ENCODE measurements at regions not wholly inside any gene's neighbourhood (a gene's known extent, or its start where the extent isn't known, plus 50 kb on each side); places are given as distances from the start of the nearest gene placed in this dataset.

DNA sequence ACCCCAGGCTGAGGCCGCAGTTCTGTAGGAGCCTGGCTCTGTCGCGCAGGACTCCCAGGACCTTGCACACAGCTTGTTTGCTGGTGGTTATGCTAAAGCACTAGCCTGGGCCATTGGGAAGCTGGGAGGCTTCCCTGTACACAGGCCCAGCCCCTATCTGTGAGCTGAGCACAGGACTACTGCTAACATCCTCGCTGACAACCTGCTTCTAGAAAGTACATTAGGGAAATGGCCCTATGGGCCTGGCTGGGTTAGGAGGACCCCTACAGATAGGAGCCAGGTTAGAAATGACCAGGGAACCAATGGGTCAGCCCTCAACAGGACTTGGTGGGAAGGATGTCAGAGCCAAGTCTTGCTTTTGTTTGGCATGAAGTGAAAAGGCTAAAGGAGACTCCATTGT lies 219.4 kb upstream of the LNX1 start:
- DNase-seq (ENCODE audit: low spot score), result no peak

DNA sequence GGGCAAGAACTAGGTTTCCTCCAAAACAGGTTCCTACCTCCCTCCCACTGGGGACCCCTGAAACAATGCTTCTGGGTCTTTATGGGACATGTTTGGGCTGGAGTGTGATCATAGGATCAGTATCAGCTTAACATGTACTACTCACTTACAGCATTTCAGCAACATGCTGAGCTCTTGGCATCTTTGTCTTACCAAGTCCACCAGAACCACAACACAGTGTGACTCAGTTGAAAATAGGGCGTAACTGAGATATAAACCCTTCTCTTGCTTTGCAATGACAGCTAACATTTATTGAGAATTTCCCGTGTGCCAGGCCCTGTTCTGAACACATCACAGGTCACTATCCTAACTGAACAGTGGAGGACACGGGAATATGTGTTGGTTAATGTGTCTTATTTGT lies 218.5 kb upstream of the LNX1 start:
- DNase-seq (ENCODE audit: low spot score), result no peak

DNA sequence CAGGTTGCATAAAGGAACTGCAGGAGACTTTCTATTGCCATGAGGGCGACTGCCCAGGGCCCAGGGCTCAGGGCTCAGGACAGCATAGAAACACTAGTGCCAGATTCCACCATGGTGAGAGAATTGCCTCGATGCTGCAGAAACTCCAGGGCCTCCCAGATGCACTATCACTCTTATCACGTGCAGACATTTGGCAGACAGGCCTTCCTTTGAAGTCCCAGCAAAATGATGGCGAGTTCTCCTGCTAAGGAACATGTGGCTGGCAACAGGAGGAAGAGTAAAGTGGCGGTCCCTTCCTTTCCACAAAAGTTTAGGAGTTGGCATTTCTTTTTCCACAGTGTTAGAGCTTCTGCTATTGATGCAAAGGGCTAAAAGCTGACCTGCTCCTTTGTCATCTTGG lies 214.0 kb upstream of the LNX1 start:
- no peak for DNase-seq (ENCODE audit: low spot score)

DNA sequence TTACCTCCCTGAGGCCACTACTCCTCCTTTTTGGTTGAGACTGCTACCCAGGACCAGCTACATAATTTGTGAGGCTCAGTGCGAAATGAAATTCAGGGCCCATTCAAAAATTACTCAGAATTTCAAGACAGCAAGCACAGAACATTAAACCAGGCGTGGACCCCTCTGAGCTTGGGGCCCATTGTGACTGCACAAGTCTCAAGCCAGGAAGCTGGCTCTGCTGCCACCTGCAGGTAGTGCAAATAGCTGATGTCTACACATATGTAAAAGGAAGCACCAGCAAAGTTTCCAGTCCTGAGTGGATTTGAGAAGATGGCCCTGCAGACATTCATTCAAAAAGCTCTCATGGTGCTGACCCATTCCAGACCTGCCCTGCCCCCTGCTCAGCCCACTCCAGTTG lies 213.4 kb upstream of the LNX1 start:
- DNase-seq (ENCODE audit: low spot score), result no peak

DNA sequence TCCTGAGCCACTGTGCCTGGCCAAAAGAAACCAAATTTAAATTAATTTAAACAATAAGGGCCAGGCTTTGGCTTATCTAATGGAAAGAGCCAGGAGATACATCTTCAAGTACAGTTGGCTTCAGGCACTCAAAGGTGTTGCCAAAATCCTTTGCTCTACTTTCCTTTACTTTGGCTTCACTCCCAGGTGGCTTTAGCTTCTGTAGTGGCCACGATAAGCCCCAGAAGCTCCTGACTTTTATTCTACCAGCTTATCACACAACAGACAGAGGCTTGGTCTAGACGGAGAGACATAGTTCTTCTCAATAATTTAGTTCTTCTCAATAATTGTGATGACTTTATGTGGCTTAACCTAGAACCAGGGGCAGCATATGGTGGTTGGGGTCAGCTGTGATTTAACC lies 211.2 kb upstream of the LNX1 start:
- DNase-seq (ENCODE audit: low spot score), result no peak

DNA sequence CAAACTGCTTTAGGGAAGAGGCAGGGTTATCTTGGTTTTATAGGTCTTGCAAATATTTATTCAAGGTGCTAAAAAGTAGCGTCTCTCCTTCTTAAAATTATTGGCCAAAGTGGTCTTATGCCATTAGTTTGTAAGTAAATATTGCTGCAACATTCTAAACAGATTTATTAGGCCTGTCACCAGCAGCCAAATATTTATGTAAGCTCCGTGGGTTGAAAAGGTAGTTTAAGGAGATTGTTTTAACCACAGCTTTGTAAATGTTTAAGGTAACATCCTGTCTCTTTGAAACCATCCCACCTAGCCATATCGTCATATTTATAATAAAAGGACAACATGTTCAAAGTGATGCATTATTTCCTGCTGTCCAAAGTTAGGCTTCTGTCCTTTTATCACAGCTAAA lies 210.1 kb upstream of the LNX1 start:
- DNase-seq (ENCODE audit: low spot score), result no peak

DNA sequence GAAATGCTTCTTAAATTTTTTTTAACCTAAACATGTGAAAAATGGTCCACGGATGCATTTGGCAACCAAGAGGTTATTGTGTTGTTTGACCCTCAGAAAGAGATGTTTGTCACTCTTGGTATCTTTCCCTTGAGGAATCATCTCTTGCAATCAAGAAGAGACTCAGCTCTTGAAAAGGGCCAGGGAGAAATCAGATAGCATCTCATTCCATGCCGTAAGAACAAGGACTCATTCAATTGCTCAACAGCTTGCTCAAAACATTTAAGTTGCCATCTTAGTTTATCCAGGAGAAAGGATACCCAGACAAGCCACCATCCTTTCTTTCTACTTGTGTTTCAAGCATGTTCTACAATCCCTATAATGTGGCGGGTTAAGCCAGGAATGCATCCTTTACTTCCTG lies 209.5 kb upstream of the LNX1 start:
- DNase-seq (ENCODE audit: low spot score), result no peak

DNA sequence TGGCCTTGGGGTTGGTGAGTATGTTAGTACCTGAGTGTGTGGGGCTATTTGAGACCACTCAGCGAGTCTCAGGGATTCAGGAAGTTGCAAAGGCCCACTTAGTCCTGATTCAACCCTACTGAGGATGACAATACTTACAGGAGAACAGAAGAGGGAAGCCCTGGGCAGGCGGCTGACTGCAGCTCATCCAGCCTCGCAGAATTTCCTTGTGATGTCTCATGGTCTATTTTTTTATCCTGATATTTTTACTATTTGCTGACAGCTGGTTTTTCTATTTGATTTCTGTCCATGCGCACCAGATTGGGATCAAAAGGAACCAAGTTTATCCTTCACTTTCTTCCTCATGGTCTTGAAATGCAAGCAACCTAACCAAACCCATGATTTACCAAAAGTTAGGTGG lies 201.8 kb upstream of the LNX1 start:
- no peak for DNase-seq (ENCODE audit: low spot score)

DNA sequence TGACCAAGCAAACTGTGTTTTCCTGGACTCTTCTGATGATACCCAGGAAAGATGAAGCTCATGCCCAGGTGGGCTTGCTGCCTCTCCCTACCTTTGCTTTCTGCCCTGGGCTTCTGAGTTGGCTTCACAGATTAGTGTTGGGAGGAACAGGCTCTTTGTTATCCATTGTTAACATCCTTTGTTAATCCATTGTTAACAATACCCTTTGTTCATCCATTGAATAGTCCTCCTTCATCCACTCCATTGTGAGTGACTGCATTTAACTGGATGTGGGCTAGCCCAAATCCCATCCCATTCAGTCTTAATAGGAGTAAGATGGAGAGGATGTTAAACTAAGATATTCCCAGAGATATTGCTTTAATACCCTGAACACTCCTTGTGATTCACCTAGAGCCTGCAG lies 199.0 kb upstream of the LNX1 start:
- DNase-seq (ENCODE audit: low spot score), result no peak

DNA sequence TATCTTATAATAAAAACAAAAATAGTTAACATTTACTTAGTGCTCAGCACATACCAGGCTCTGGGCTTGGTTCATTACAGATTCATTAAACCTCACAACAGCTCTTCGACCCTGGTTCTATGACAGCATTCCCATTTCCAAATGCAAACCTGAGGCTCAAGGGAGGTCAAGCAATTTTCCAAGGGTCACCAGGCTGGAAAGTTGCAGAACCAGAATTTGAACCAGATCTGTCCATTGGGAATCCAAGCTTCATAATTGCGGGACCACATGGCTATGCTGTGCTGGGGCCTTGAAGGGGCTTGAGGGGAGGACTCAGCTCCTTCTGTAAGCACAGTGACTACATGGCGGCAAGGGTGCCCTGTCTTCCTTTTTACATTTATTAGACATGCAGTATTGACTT lies 197.3 kb upstream of the LNX1 start:
- no peak for DNase-seq (ENCODE audit: low spot score)

DNA sequence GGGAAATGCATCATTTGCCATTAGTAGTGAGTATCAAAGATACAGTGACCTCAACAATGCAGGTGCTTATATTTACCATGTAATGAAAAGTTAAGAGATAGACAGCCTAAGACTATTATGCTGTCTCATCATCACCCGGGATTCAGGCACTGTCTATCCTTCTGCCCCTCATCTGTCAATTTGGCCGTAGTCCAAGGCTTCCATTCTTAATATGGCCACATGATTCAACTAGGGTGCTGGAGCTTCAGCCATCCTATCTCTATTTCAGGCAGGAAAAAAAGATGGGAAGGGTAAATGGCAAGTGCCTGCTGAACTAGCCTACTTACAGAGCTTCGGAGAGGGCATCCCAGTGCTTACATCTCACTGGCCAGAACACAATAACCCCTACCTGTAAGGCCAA lies 196.7 kb upstream of the LNX1 start:
- DNase-seq (ENCODE audit: low spot score), result no peak

DNA sequence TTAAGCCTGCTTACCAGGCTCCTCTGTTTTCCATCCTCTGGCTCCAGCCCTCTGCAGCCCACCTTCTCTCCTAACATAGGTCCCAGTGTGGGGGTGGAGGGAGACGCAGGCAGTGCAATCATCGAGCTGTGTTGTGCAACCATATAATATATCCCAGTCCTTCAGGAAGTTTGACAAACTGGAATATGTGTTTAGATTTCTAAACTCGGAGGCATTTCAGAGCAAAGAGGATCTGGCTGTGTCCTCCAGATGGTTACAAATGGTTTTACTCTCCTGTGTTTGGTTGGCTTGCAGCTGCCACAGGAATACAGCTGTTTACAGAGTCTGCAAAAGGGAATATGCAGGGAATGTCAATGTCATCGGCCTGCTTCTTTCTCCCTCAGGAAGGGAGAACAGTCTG lies 195.3 kb upstream of the LNX1 start:
- no peak for DNase-seq (ENCODE audit: low spot score)

DNA sequence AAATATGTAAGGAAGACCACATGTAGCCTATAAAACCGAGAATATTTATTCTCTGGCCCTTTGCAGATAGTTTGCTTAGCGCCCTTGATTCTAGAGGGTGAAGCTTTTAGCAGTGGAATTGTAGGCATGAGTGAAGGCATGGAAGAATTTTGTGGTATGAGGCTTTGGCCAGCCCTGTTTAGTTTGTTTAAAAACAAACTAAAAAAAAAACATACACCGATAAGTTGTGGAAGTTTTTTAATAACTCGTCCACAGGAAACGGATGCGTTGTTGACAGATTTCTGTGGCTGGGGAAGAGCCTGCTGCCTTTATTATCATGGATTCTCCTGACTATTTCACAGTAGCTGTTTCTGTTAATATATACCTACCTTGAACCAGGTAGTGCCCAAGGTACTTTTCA lies 194.7 kb upstream of the LNX1 start:
- DNase-seq (ENCODE audit: low spot score), result no peak

DNA sequence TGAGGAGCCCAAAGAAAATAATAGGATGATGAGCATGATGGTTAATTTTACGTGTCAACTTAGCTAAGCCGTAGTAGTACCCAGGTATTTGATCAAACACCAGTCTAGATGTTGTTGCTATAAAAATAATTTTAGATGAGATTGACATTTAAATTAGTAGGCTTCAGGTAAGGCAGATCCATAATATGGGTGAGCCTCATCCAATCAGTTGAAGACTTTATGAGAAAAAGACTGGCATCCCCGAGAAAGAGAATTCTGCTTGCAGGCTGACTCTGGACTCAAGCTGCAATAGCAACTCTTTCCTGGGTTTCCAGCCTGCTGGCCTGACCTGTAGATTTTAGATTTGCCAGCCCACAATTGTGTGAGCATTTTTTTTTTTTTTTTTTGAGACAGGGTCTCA lies 192.8 kb upstream of the LNX1 start:
- no peak for DNase-seq (ENCODE audit: low spot score)

DNA sequence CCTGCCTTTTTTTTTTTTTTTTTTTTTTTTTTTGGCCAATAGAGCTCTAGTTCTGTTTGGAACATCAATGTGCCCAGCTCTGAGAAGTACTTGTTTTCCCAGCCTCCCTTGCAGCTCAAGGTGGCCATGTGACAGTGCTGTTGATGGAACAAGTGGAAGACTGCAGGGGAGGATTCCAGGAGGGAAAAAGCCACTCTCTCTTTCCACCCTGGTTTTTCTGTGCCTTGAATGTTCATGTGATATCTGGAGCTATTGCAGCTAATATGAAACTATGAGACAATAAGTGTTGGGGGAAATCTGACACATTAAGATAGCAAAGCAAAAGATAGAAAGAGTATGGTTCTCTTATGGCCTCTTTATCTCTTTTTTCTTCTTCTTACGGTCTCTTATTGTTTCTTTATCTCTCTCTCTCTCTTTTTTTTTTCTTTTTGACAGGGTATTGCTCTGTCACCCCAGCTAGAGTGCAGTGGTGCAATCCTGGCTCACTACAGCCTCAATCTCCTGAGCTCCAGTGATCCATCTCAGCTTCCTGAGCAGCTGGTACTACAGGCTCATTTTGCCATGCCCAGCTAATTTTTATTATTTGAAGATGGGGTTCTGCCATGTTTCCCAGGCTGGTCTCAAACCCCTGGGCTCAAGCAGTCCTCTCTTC lies 192.0 kb upstream of the LNX1 start:
- no peak for DNase-seq (ENCODE audit: low spot score)

DNA sequence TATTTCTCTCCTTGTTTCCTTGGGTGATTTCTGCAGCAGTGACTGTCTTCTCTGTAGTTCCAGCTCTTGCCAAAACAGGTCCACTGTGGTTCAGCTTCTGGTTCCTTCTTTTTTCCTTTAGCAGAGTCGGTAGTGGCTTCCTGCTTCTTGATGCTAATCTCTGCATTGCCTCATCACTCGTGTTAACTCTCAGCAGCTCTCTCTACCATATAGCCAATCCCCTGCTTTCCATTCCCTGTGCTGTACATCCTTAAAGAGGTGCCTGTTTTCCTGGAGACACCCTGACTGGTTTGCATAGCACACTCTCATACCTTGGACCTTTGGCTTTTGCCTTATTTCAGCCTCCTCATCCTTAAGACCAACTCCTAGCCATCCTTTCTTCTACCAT lies 191.2 kb upstream of the LNX1 start:
- no peak for DNase-seq (ENCODE audit: low spot score)

DNA sequence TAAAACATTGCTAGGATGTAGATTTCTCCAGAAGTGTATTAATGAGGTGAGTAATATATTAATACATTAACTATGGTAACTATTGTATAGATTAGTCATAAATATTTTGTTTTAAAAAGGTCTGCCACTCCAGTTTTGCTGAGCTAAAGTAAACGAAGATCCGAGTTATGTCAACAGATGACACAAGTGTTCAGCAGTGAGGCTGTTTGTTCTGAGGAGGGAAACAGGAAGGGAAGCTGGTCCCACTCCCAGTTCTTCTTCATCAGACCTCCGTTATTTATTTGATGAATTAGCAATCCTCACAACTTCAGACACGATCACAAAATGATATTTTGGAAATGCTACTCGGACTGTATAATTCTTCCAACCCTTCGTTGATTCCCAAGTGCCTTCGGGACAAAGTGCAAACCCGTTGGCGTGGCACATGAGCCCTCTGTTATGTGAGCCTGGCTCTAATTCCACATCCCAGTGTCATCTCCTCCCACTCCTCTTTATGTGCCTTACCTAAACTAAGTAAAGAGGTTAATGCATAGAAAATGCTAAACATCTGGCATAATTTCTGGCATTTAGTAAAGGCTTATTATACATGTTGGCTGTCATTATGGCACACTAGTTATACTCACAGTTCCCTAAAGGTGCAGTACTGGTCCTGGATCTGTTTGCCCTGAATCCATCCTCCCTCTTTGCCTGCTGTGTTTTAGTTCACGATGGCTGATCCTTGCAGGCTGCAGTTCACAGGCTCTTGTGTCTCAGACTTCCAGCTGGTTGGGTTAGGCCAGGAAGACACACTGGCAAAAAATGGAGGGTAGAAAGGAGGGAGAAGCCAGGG lies 190.6 kb upstream of the LNX1 start:
- DNase-seq (ENCODE audit: low spot score), result no peak

DNA sequence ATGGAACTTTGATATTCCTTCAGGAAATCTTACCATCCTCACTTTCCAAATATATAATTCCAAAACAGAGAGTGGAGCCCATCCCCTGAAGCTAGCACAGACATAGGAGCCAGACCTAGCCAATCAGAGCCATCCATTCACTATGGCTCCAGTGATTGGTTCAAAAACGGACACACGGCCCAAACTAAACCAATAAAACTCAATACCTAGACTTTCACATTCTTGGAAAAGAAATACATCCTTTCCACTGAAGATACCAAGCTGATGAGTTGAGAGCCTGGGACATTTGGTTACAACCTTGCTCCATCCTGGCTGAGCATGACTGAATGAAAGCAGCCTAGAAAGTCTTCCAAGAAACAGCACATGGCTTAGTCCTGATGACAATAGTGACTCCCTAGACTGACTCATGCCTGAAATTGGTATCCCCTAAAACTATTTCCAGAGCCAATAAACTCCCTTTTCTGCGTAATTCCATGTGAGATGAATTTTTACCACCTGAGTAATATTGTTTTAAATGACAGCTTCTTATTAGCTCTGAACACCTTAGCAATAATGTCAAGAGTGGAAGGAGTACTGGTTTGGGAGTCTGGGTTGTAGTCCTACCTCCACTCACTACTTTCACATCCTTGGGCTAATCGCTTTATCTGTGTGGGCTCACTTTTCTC lies 189.6 kb upstream of the LNX1 start:
- no peak for DNase-seq (ENCODE audit: low spot score)

DNA sequence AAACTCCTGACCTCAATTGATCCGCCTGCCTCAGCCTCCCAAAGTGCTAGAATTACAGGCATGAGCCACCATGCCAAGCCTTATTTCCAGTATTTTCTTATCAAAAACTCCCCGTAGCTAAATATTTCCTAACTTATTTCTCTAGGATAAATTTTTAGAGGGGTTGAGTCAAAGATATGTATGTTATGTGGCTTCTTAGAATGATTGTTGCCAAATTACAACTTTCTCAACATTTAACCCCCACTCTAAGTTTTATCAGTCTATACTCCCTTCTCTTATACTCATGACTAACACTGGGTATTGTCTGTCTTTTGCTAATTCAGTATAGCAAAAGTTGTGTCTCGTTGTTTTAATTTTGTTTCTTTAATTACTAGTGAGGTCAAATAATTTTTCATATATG lies 187.7 kb upstream of the LNX1 start:
- DNase-seq (ENCODE audit: low spot score), result no peak

DNA sequence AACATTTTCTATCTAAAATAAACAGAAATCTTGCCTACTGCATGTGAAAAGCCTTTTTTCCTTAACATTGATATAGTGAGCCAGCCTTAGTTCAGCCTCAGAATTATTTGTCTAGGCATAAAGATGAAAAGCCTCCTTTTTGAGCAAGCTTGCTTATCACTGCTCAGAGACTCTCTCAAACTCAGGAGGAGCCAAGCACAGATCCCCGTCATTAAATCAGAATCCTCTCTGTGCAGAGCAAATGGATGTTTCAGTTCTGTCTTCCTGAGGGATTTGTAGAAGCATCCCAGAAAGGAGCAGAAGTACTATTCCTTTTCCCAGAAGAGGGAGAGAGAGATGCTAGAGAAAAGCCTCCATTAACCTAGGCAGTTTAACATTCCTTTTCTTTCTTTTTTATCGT lies 186.9 kb upstream of the LNX1 start:
- DNase-seq (ENCODE audit: low spot score), result no peak

DNA sequence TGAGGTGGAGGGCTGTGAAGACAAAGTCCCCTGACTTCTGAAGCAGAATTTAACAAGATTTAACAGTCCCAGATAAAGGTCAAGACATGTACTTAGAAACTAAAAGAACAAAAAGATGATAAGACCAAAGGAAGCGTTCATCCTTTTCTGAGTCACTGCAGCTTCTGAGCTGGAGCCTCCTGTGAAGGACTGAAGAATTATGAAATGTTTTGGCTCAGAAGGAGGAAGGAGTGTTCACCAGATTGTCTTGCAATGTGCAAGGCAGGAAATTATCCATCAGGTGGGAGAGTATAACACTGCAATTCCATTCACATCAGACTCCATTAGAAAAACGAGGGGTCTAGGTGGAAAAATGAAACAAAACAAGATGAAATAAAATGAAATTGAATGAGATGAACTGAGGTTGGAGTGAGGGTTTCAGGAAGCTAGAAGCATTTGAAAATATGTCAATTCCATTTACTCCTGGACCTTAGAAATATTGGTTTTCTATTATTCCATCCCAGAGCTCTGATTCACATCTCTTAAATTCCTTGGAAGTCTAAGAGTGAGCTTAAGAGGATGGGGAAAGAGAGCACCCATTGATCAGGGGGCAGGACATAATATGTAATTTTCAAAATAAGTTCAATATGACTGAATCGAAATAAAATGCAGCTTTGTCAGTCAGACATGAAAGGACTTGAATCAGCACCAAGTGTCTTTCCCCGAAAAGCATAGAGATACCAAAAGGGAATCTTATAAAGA lies 186.1 kb upstream of the LNX1 start:
- DNase-seq (ENCODE audit: low spot score), result no peak

DNA sequence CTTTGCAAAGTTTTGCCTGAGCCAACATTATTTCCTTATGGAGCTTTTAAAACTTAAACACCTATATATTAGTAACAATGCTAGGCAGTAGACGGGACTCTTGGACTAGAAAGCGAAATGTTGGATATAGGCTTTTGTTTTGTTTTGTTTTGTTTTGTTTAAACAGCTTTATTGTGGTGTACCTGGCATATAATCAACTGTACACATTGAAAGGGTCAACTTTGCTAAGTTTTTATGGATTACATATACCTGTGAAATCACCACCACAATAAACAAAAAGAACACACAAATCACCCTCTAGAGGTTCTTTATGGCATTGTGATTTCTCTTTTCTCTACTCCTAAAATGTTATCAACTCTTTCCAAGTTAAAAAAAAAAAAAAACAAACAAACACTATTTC lies 184.9 kb upstream of the LNX1 start:
- DNase-seq (ENCODE audit: low spot score), result no peak

DNA sequence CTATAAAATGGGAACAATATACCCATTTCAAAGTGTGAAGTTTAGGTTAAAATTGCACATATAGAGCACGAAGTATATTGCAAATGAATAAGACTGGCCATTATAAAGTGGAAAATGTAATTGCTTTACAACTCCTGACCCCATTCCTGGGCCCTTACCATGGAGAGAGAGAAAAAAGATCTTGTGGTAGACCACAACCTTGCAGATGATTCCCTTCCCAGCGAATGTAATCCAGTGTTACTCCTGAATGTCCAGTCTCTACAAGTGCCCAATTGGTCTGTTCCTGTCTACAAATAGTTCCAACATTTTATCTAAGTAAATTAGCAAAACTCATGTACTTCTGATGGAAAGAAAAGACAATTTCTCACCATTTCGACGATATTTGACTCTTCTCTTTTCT lies 184.1 kb upstream of the LNX1 start:
- DNase-seq (ENCODE audit: low spot score), result no peak

Data from CD4-positive, alpha-beta T cell treated with Interleukin-6 at 100 ng/mL for 8 hours (primary cell).